Neuronal stem cell (in vitro differentiated cells): ENCODE measurements at regions not wholly inside any gene's neighbourhood (a gene's known extent, or its start where the extent isn't known, plus 50 kb on each side); places are given as distances from the start of the nearest gene placed in this dataset.

ENCODE experiments used
- DNase-seq: peaks from one replicate; pipeline ENCODE4 v3.0.0-alpha.2; 2013; ENCODE audit warnings: low spot score
- H2AFZ ChIP-seq: one replicate; pipeline ENCODE4 v1.6.1; 2013; ENCODE audit warnings: mild to moderate bottlenecking, low read length, inconsistent platforms
- H2AK5ac ChIP-seq: 2 replicates; pipeline ENCODE4 v1.6.1; 2013; ENCODE audit warnings: low read depth, mild to moderate bottlenecking, inconsistent platforms, low read length, moderate library complexity, mixed read lengths
- H2BK120ac ChIP-seq: 2 replicates; pipeline ENCODE4 v1.6.1; 2013; ENCODE audit warnings: low read depth, mild to moderate bottlenecking, inconsistent platforms, low read length, moderate library complexity, mixed read lengths
- H2BK12ac ChIP-seq: one replicate; pipeline ENCODE4 v1.6.1; 2013; ENCODE audit warnings: low read length, inconsistent platforms
- H2BK15ac ChIP-seq: 2 replicates; pipeline ENCODE4 v1.6.1; 2013; ENCODE audit warnings: mild to moderate bottlenecking, low read length, inconsistent platforms, mixed read lengths
- H2BK5ac ChIP-seq: one replicate; pipeline ENCODE4 v1.6.1; 2013; ENCODE audit warnings: inconsistent platforms, mild to moderate bottlenecking, low read length, moderate library complexity
- H3K14ac ChIP-seq: one replicate; pipeline ENCODE4 v1.6.1; 2013; ENCODE audit warnings: low read length, inconsistent platforms
- H3K18ac ChIP-seq: 2 replicates; pipeline ENCODE4 v1.6.1; 2013; ENCODE audit warnings: low read length, inconsistent platforms
- H3K23ac ChIP-seq: 2 replicates; pipeline ENCODE4 v1.6.1; 2013; ENCODE audit warnings: low read depth, mild to moderate bottlenecking, mixed read lengths, low read length, inconsistent platforms; ENCODE audit not compliant: poor library complexity
- H3K27ac ChIP-seq: replicated peaks from 3 replicates; pipeline ENCODE4 v1.5.1; 2013; ENCODE audit warnings: low read length, inconsistent platforms
- H3K27me3 ChIP-seq, 3 experiments: 2 replicates each; pipeline ENCODE4 v1.6.1; 2013; ENCODE audit warnings: low read length in 3 of 3, mild to moderate bottlenecking in 2 of 3, inconsistent platforms in 1 of 3, low read depth in 1 of 3, mixed read lengths in 1 of 3, moderate library complexity in 1 of 3; ENCODE audit not compliant: control insufficient read depth in 3 of 3, insufficient read depth in 3 of 3
- H3K36me3 ChIP-seq, 2 donors: replicated peaks in 1 of 2; 2 replicates each; pipeline ENCODE4 v1.6.1; 2013; ENCODE audit warnings: low read length in 2 of 2; ENCODE audit not compliant: control insufficient read depth in 2 of 2, insufficient read depth in 2 of 2
- H3K4ac ChIP-seq: 2 replicates; pipeline ENCODE4 v1.6.1; 2013; ENCODE audit warnings: inconsistent platforms, mild to moderate bottlenecking, low read length, moderate library complexity
- H3K4me1 ChIP-seq, 2 donors: 1 replicate in 1 of 2; 2 replicates in 1 of 2; pipeline ENCODE4 v1.6.1; 2013; ENCODE audit warnings: low read length in 2 of 2, low read depth in 1 of 2; ENCODE audit not compliant: control insufficient read depth in 2 of 2, insufficient read depth in 1 of 2
- H3K4me2 ChIP-seq: one replicate; pipeline ENCODE4 v1.6.1; 2013; ENCODE audit warnings: mild to moderate bottlenecking, low read length, inconsistent platforms; ENCODE audit not compliant: insufficient read depth, poor library complexity, severe bottlenecking
- H3K4me3 ChIP-seq, 2 donors: 2 replicates each; pipeline ENCODE4 v1.5.1; 2013; ENCODE audit warnings: low read length in 2 of 2, mild to moderate bottlenecking in 2 of 2, inconsistent platforms in 1 of 2, moderate library complexity in 1 of 2
- H3K79me1 ChIP-seq: one replicate; pipeline ENCODE4 v1.6.1; 2013; ENCODE audit warnings: low read depth, mild to moderate bottlenecking, inconsistent platforms, low read length, moderate library complexity
- H3K9ac ChIP-seq: one replicate; pipeline ENCODE4 v1.6.1; 2013; ENCODE audit warnings: mild to moderate bottlenecking, low read depth, low read length, inconsistent platforms; ENCODE audit not compliant: poor library complexity
- H3K9me3 ChIP-seq, 2 donors: replicated peaks in 1 of 2; 2 replicates each; pipeline versions ENCODE3 to v1.6.1; 2013; ENCODE audit warnings: low read length in 2 of 2, mild to moderate bottlenecking in 2 of 2, inconsistent platforms in 1 of 2, low read depth in 1 of 2, mixed read lengths in 1 of 2, moderate library complexity in 1 of 2; ENCODE audit not compliant: control insufficient read depth in 2 of 2, insufficient read depth in 1 of 2
- H4K8ac ChIP-seq: one replicate; pipeline ENCODE4 v1.6.1; 2013; ENCODE audit warnings: low read depth, mild to moderate bottlenecking, inconsistent platforms, low read length, moderate library complexity
- H4K91ac ChIP-seq: one replicate; pipeline ENCODE4 v1.6.1; 2013; ENCODE audit warnings: low read length, low read depth, mild to moderate bottlenecking, inconsistent platforms; ENCODE audit not compliant: poor library complexity
- WGBS, 2 donors: extraction: QIAGEN DNeasy Blood & Tissue Kit; methylation state at CpG; one replicate each; pipeline ENCODE4 v1.1.7; 2013; ENCODE audit warnings: missing lambda C conversion rate in 2 of 2, mixed read lengths in 1 of 2; ENCODE audit not compliant: insufficient read length in 2 of 2, insufficient replicate concordance in 1 of 2; ENCODE audit errors: extremely low coverage in 2 of 2; 5-methylcytosine and 5-hydroxymethylcytosine counted together

DNA sequence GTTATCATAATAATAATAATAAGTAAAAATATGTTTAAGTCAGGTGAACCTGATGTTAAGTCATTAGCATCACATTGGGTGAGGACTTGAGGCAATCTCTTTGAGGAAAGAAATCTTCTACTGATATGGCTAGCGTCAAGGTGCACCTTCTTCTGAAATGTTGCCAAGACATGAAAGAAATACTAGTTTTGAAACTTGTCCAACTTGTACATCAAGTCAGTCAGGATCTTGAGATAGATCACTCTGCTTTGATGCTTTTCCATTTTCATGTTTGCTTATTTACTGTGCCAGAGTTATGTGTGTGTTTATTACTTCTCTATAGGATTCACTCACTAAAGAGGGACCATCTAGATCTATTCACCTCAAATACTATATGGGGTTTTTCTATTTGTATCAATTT, 90.0 kb upstream of the USP15 start:
- no peak overlapping the region for H3K18ac ChIP-seq
- no peak overlapping the region for H2BK5ac ChIP-seq
- no peaks in the 10 kb centered on the region for H3K27me3 ChIP-seq
- H3K4me3 ChIP-seq = no peak overlapping the region
- no peak overlapping the region for H3K23ac ChIP-seq
- H3K36me3 ChIP-seq = no peaks in the 10 kb centered on the region
- no peak overlapping the region for H2BK12ac ChIP-seq
- no peak overlapping the region for H2AK5ac ChIP-seq
- no peak overlapping the region for H3K9ac ChIP-seq
- DNase-seq = no peak
- H3K4me1 ChIP-seq = no peaks in the 10 kb centered on the region
- H2AFZ ChIP-seq = no peak overlapping the region
- no CpG with 5 or more reads among the region's 1 CpG for WGBS, 2 donors
- H3K79me1 ChIP-seq = no peaks in the 10 kb centered on the region
- H3K4me2 ChIP-seq = no peak overlapping the region
- H4K8ac ChIP-seq = no peak overlapping the region
- H3K14ac ChIP-seq = no peak overlapping the region
- no peak overlapping the region for H3K27ac ChIP-seq
- H4K91ac ChIP-seq = no peak overlapping the region
- H2BK15ac ChIP-seq = no peak overlapping the region
- no peak overlapping the region for H3K4ac ChIP-seq
- no peaks in the 10 kb centered on the region for H3K9me3 ChIP-seq
- H2BK120ac ChIP-seq = no peak overlapping the region

DNA sequence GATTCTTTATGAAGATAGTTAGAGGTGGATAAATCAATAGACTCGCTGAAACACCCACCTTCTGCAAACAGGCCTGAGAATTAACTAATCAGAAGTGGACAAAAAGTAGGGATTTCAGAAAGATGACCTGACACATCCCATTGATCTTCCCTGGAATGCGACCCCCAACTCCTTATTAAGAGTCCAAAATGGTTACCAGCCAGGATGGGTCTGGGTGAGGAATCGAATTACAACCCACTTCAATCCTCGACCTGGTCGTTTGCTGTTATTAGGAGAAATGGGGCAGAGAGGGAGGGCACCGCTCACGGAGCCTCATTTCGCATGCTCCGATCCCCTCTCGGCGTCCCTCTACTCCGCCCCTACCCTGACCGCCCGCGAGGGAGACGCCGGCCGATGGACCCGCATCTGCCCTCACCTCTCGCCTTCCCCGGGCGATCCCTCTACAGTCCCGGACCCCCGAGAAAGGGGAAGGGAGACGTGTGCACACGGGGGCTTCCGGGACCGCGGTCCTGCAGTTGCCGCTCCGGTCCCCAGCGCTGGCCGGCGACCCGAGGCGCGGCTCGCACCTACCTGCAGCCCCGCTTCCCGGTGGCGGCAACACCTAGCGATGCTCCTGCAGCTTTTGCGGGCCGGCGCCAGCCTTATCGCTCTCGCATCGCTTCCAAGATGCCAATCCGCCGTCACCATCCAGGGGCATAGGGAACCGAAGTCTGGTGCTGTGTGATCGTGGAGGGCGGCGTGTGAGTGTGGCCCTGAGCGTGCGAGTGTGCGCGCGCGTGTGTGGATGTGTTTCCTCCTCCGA, 69.3 kb upstream of the USP15 start:
- no CpG with 5 or more reads among the region's 61 CpGs for WGBS, 2 donors
- H3K4ac ChIP-seq = no peak overlapping the region

DNA sequence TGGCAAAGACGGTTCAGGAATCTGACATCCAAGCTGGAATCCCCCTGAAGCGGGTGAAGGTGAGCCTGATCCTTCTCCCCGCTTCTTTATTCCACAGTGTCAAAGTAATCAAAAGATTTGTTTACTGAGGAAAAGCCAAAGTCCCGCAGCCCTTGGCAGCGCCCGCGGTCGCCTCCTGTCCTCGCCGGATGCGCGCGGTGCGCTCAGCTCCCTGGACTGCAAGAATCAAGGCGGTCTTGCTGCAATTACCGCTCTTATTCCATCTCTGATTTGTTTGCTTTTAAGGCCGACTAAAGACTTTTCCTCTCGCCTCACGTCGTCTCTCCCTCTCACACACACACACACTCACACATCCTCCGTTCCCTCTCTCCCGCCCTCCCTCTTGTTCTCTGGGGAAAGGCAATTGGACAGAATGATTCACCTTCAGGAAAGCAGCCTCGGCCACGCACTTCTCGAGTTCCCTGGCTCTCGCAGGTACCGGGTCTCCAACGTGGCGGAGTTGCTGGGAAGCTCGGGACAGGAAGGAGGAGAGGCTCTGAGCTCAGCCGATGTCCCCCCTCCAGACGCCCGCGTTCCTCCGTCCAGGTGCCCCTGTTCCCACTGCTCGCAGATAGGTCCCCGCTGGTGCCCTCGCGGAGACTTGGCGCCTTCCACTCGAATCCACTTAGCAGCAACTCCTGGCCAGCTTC, 68.6 kb upstream of the USP15 start:
- peaks cover 4 to 10% of the 10 kb centered on the region in 2 donors for H3K4me1 ChIP-seq
- no peaks in the 10 kb centered on the region for H3K9me3 ChIP-seq
- peak overlapping the region; percentile 87 for H3K9ac ChIP-seq
- H2BK120ac ChIP-seq = no peak overlapping the region
- H3K4me3 ChIP-seq = peak overlapping the region; percentile 32 to 77
- no peak overlapping the region for H3K4ac ChIP-seq
- H2BK15ac ChIP-seq = no peak overlapping the region
- H4K8ac ChIP-seq = no peak overlapping the region
- no peaks in the 10 kb centered on the region for H3K79me1 ChIP-seq
- H2AK5ac ChIP-seq = no peak overlapping the region
- H3K27ac ChIP-seq = no peak overlapping the region
- peak overlapping the region; percentile 86 for H3K18ac ChIP-seq
- peak overlapping the region; percentile 60 for H2BK12ac ChIP-seq
- peak overlapping the region; percentile 89 for H2AFZ ChIP-seq
- peak overlapping the region; percentile 95 for H3K4me2 ChIP-seq
- WGBS, 2 donors = no CpG with 5 or more reads among the region's 41 CpGs
- peak overlapping the region; percentile 90 for H3K23ac ChIP-seq
- H3K36me3 ChIP-seq = no peaks in the 10 kb centered on the region
- H3K14ac ChIP-seq = peak overlapping the region; percentile 47
- H4K91ac ChIP-seq = no peak overlapping the region
- H2BK5ac ChIP-seq = no peak overlapping the region
- peaks cover 3 to 48% (median 26%) of the 10 kb centered on the region in 3 experiments for H3K27me3 ChIP-seq
- DNase-seq = peak; percentile 31

More for the DNA sequence above, 69.3 kb upstream of the USP15 start:
- Histone ChIP-seq H2BK120ac (no peak overlapping the region), H3K27me3 (peaks cover 3 to 48% (median 26%) of the 10 kb centered on the region in 3 experiments), H2AFZ (peak overlapping the region; percentile 89), H3K36me3 (no peaks in the 10 kb centered on the region), H3K4me2 (peak overlapping the region; percentile 95), H3K18ac (peak overlapping the region; percentile 86), H2BK15ac (no peak overlapping the region), H3K4me3 (peak overlapping the region; percentile 32 to 77), H2BK12ac (no peak overlapping the region), H3K79me1 (no peaks in the 10 kb centered on the region), H3K9me3 (no peaks in the 10 kb centered on the region), H3K27ac (no peak overlapping the region), H3K23ac (peak overlapping the region; percentile 90), H4K91ac (no peak overlapping the region), H3K14ac (peak overlapping the region; percentile 5), H4K8ac (peak overlapping the region; percentile 87), H3K4me1 (peaks cover 4 to 10% of the 10 kb centered on the region in 2 donors), H2BK5ac (no peak overlapping the region), H2AK5ac (no peak overlapping the region), H3K9ac (peak overlapping the region; percentile 87)
- DNase-seq = peak; percentile 27
